ENCODE measurements at regions not wholly inside any gene's neighbourhood (a gene's known extent, or its start where the extent isn't known, plus 50 kb on each side); places are given as distances from the start of the nearest gene placed in this dataset.

DNA sequence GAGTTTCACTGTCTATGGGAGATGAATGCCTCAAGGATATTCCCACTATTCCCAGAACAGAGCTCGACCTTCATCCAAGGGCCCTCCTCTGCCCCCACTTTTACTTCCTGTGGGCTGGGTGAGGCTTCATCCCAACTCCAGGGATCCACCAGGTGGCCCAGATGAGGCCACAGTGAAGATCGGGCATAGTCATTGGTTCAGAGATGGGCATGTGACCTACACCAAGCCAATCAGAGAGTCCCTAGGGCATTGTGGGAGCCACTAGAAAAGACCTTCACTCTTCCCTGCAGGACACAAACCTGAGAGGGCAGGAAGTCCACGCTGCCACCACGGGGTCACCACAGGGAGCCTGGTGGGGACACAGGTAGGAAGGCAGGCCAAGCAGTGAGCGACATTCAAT is 72.9 kb upstream of the SLC22A16 start:
- 88 to 91% methylated on average over 5 of the region's 5 CpGs for WGBS, 2 donors
- Histone ChIP-seq H3K27me3 (ENCODE audit: control insufficient read depth in 1 of 2, insufficient read depth in 2 of 2, low read length in 2 of 2) (no peaks in the 10 kb centered on the region), H3K36me3 (ENCODE audit: control insufficient read depth in 2 of 2, insufficient read depth in 2 of 2, low read length in 1 of 2) (no peaks in the 10 kb centered on the region), H3K27ac (ENCODE audit: low read depth in 2 of 2, low read length in 1 of 2) (no peak overlapping the region), H3K9me3 (ENCODE audit: control insufficient read depth in 2 of 2, insufficient read depth in 1 of 2, low read depth in 1 of 2, low read length in 1 of 2) (peaks cover 3 to 15% of the 10 kb centered on the region in 2 donors), H3K4me3 (ENCODE audit: low read depth in 1 of 2, low read length in 2 of 2) (no peak overlapping the region), H3K4me1 (ENCODE audit: control insufficient read depth in 2 of 2, insufficient read depth in 2 of 2, low read length in 1 of 2) (peaks cover 0 to 2% of the 10 kb centered on the region in 2 donors)

DNA sequence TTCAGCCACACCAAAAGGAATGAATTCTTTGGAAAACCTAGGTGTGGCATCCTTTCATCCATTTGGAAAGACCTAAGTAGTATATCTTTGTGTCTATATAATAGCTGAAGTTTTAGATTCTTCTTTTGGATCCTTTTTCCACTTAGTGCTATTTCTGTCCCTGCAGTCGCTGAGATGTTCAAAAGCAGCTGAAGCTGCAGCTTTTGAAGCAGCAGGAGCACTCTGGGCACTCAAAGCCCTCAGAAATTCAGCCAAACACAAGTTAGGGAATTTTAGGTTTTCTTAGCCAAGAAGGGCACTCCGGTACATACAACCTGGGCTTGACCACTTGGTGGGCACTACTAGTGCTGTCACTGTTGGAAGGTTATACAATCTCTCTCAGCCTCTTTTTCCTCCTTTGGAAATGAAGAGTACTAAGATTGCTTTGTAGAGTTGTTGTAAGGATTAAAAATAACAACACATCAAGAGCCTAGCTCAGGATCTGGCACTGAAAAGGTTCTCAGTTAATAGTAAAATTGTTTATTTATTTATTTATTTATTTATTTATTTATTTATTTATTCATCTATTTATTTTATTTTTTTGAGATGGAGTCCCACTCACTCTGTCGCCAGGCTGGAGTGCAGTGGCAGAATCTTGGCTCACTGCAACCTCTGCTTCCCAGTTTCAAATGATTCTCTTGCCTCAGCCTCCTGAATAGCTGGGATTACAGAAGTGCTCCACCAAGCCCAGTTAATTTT is 71.9 kb upstream of the SLC22A16 start:
- Histone ChIP-seq H3K27me3 (ENCODE audit: control insufficient read depth in 1 of 2, insufficient read depth in 2 of 2, low read length in 2 of 2) (no peaks in the 10 kb centered on the region), H3K4me3 (ENCODE audit: low read depth in 1 of 2, low read length in 2 of 2) (no peak overlapping the region), H3K27ac (ENCODE audit: low read depth in 2 of 2, low read length in 1 of 2) (no peak overlapping the region), H3K36me3 (ENCODE audit: control insufficient read depth in 2 of 2, insufficient read depth in 2 of 2, low read length in 1 of 2) (no peaks in the 10 kb centered on the region), H3K4me1 (ENCODE audit: control insufficient read depth in 2 of 2, insufficient read depth in 2 of 2, low read length in 1 of 2) (peaks cover 0 to 8% of the 10 kb centered on the region in 2 donors), H3K9me3 (ENCODE audit: control insufficient read depth in 2 of 2, insufficient read depth in 1 of 2, low read depth in 1 of 2, low read length in 1 of 2) (peaks cover 3 to 15% of the 10 kb centered on the region in 2 donors)
- WGBS, 2 donors: 76 to 79% methylated on average over 3 of the region's 3 CpGs

DNA sequence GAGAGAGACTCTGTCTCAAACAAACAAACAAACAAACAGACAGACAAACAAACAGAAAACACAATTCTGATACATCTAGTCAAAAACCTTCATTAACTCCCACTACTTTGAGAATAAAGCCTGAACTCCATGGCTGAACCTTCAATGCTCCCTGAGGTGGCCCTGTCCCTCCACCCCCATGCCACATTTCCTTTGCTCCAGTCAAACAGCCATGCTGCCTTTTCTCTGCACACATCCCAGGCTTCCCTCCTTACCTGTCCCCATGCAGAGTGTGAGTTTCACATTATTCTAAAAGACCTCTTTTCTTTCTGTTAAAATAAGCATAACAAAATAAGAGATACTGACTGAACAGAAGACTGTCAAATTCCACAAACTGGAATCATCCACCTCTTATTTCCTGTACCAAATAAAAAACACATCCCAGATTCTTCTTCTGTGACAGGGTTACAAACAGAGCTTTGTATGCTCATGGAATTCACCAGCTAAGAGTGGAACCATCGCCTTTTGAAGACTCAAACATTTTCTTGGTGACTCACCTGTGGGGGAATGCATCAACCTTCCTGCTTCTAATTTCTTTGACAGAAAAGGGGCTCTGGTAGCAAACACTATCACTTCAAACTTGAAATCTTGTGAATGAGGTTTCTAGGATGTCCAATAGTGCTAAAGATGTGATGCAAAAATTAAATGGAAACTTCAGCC is 71.0 kb upstream of the SLC22A16 start:
- no peaks in the 10 kb centered on the region for H3K27me3 ChIP-seq (ENCODE audit: control insufficient read depth in 1 of 2, insufficient read depth in 2 of 2, low read length in 2 of 2)
- no peak overlapping the region for H3K4me3 ChIP-seq (ENCODE audit: low read depth in 1 of 2, low read length in 2 of 2)
- H3K27ac ChIP-seq (ENCODE audit: low read depth in 2 of 2, low read length in 1 of 2): no peak overlapping the region
- H3K36me3 ChIP-seq (ENCODE audit: control insufficient read depth in 2 of 2, insufficient read depth in 2 of 2, low read length in 1 of 2): no peaks in the 10 kb centered on the region
- peaks cover 0 to 12% of the 10 kb centered on the region in 2 donors for H3K4me1 ChIP-seq (ENCODE audit: control insufficient read depth in 2 of 2, insufficient read depth in 2 of 2, low read length in 1 of 2)
- peaks cover 3 to 15% of the 10 kb centered on the region in 2 donors for H3K9me3 ChIP-seq (ENCODE audit: control insufficient read depth in 2 of 2, insufficient read depth in 1 of 2, low read depth in 1 of 2, low read length in 1 of 2)
- WGBS, 2 donors: 50 to 61% methylated on average over 1 of the region's 1 CpG

DNA sequence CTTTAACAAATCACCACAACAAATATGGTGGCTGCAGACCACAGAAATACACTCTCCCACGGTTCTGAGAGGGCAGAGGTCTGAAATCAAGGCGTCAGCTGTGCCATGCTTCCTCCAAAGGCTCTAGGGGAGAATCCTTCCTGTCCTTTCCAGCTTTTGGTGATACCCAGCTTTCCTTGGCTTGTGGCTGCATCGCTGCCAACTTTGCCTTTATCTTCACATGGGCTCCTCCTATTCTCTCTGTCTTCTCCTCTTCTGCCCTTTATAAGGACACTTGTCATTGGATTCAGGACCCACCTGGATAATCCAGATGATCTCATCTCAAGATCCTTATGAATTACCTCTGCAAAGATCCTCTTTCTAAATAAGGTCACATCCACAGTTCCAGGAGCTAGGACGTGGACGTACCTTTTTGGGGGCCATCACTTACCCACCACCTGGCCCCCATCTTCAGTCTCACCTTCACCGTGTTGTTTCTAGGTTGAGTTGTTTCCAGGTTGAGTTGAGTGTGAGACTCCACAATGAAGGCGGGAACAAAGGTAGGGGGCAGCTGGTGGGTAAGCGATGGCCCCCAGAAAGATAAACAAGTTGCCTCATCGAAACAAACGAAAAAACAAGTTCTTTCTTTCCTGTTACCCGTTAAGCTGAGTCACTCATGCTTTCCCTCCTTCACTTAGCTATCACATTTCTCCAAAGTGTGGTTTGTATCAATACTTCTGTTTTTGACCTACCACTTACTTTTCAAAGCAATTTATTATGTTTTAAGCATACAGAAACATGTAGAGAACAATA is 68.9 kb upstream of the SLC22A16 start:
- H3K36me3 ChIP-seq (ENCODE audit: control insufficient read depth in 2 of 2, insufficient read depth in 2 of 2, low read length in 1 of 2): no peaks in the 10 kb centered on the region
- WGBS, 2 donors: 85 to 86% methylated on average over 11 of the region's 11 CpGs
- H3K4me1 ChIP-seq (ENCODE audit: control insufficient read depth in 2 of 2, insufficient read depth in 2 of 2, low read length in 1 of 2): peaks cover 0 to 12% of the 10 kb centered on the region in 2 donors
- H3K27ac ChIP-seq (ENCODE audit: low read depth in 2 of 2, low read length in 1 of 2): no peak overlapping the region
- no peak overlapping the region for H3K4me3 ChIP-seq (ENCODE audit: low read depth in 1 of 2, low read length in 2 of 2)
- peaks cover 0 to 9% of the 10 kb centered on the region in 2 donors for H3K9me3 ChIP-seq (ENCODE audit: control insufficient read depth in 2 of 2, insufficient read depth in 1 of 2, low read depth in 1 of 2, low read length in 1 of 2)
- H3K27me3 ChIP-seq (ENCODE audit: control insufficient read depth in 1 of 2, insufficient read depth in 2 of 2, low read length in 2 of 2): no peaks in the 10 kb centered on the region

DNA sequence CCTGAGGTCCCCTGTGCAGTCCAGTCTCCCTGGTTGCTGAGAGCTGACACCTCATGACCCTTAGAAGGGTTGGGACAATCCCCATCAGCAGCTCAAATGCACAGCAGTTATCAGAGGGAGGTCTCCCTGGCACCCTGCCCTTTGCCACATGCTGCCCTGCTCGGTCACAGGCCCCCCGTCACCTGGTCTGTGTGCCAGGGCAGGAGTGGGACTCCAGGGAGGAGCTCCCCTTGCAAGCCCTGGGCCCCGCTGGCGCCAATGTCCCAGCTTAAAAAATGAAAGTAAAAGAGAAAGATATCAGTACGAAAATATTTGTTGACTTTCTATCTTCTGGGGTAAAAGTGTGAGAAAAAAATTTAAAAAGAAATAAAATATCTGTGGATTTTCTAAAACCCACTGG is 68.1 kb upstream of the SLC22A16 start:
- WGBS, 2 donors: 80 to 87% methylated on average over 5 of the region's 5 CpGs
- Histone ChIP-seq H3K9me3 (ENCODE audit: control insufficient read depth in 2 of 2, insufficient read depth in 1 of 2, low read depth in 1 of 2, low read length in 1 of 2) (peaks cover 0 to 8% of the 10 kb centered on the region in 2 donors), H3K4me3 (ENCODE audit: low read depth in 1 of 2, low read length in 2 of 2) (no peak overlapping the region), H3K27me3 (ENCODE audit: control insufficient read depth in 1 of 2, insufficient read depth in 2 of 2, low read length in 2 of 2) (no peaks in the 10 kb centered on the region), H3K27ac (ENCODE audit: low read depth in 2 of 2, low read length in 1 of 2) (no peak overlapping the region), H3K4me1 (ENCODE audit: control insufficient read depth in 2 of 2, insufficient read depth in 2 of 2, low read length in 1 of 2) (peaks cover 0 to 12% of the 10 kb centered on the region in 2 donors), H3K36me3 (ENCODE audit: control insufficient read depth in 2 of 2, insufficient read depth in 2 of 2, low read length in 1 of 2) (no peaks in the 10 kb centered on the region)

DNA sequence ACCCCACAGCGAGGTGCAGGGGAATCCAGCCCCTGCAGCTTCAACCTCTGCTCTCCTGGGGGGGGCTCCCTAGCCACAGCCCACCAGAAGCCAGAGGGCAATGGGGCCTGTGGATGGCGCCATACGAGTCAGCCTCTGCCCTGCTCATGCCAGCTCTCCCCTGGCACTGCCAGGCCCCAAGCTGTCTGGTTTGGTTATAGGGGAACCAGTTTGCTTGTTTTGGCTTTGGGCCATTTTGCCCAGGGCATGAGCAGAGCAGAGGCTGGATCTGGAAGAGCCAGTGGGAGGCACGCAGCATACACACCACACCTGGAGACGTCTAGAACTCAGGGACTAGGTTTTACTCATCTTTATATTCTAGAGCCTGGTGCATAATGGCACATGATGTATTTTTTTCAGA is 66.7 kb upstream of the SLC22A16 start:
- WGBS, 2 donors: 57 to 62% methylated on average over 5 of the region's 5 CpGs
- Histone ChIP-seq H3K36me3 (ENCODE audit: control insufficient read depth in 2 of 2, insufficient read depth in 2 of 2, low read length in 1 of 2) (no peaks in the 10 kb centered on the region), H3K27me3 (ENCODE audit: control insufficient read depth in 1 of 2, insufficient read depth in 2 of 2, low read length in 2 of 2) (no peaks in the 10 kb centered on the region), H3K9me3 (ENCODE audit: control insufficient read depth in 2 of 2, insufficient read depth in 1 of 2, low read depth in 1 of 2, low read length in 1 of 2) (peaks cover 0 to 5% of the 10 kb centered on the region in 2 donors), H3K4me3 (ENCODE audit: low read depth in 1 of 2, low read length in 2 of 2) (no peak overlapping the region), H3K27ac (ENCODE audit: low read depth in 2 of 2, low read length in 1 of 2) (no peak overlapping the region), H3K4me1 (ENCODE audit: control insufficient read depth in 2 of 2, insufficient read depth in 2 of 2, low read length in 1 of 2) (peaks cover 0 to 16% of the 10 kb centered on the region in 2 donors)

DNA sequence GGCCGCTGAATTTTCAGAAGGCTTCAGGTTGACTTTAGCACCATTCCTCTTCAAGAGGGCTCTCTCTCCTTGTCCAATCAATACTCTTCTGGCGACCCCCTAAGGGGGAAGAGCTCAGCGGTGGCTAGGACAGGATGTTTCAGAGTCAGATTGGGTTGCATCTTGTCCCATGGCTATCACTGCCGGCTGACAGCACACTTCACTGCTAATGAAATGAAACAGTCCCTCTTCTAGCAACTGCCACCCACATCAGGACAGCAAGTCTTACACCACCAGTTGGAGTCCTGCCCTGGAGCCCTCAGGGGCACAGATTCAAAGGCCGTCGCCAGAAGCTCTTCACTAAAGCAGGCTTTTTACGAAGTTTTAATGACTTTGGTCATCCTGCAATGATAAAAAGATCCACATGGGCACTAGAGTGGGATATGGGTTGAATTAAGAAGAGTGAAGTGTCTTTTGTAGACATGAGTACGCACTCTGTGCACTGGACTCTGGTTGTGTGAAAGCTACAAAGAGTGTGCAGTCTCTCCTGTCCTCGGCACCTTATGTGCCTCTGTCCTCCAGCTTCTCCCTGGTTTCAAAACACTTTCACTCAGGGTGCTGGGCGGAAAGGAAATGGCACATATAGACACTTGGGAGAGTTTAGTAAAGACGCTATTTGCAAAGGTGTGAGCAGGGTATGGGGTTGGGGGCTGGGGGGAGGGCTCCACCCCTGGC is 66.1 kb upstream of the SLC22A16 start:
- H3K27ac ChIP-seq (ENCODE audit: low read depth in 2 of 2, low read length in 1 of 2): no peak overlapping the region

DNA sequence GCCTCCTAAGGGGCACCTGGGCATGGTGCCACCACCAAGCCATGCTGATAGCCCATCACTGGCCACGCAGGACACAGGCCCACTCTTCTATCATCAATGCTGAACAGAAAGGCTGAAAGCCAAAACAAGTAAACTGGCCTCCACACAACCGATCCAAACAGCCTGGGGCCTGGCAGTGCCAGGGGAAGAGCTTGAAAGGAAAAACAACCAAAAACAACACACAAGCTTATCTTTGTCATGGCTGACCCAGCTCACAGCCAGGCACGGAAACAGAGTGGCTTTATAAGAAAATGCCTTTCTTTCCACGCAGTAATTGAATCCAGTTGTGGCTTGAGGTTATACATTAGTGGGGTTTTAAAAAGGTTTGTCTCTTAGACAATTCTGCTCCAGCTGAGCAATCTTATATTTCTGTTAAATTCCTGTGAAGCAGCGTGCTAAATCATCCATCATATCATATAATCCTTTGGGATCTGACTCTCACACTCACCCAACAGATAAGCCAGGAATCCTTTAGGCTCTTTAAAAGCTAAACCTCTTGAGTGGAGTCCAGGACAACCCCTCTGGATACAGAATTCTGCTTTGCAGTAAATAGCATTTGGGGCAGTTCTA is 65.4 kb upstream of the SLC22A16 start:
- Histone ChIP-seq H3K4me1 (ENCODE audit: control insufficient read depth in 2 of 2, insufficient read depth in 2 of 2, low read length in 1 of 2) (peaks cover 0 to 16% of the 10 kb centered on the region in 2 donors), H3K27ac (ENCODE audit: low read depth in 2 of 2, low read length in 1 of 2) (no peak overlapping the region), H3K27me3 (ENCODE audit: control insufficient read depth in 1 of 2, insufficient read depth in 2 of 2, low read length in 2 of 2) (no peaks in the 10 kb centered on the region), H3K36me3 (ENCODE audit: control insufficient read depth in 2 of 2, insufficient read depth in 2 of 2, low read length in 1 of 2) (no peaks in the 10 kb centered on the region), H3K4me3 (ENCODE audit: low read depth in 1 of 2, low read length in 2 of 2) (no peak overlapping the region), H3K9me3 (ENCODE audit: control insufficient read depth in 2 of 2, insufficient read depth in 1 of 2, low read depth in 1 of 2, low read length in 1 of 2) (peaks cover 0 to 5% of the 10 kb centered on the region in 2 donors)
- 54 to 67% methylated on average over 5 of the region's 5 CpGs for WGBS, 2 donors

More for the DNA sequence above, 66.1 kb upstream of the SLC22A16 start:
- H3K27me3 ChIP-seq (ENCODE audit: control insufficient read depth in 1 of 2, insufficient read depth in 2 of 2, low read length in 2 of 2): no peaks in the 10 kb centered on the region
- no peak overlapping the region for H3K4me3 ChIP-seq (ENCODE audit: low read depth in 1 of 2, low read length in 2 of 2)
- H3K36me3 ChIP-seq (ENCODE audit: control insufficient read depth in 2 of 2, insufficient read depth in 2 of 2, low read length in 1 of 2): no peaks in the 10 kb centered on the region
- peaks cover 0 to 5% of the 10 kb centered on the region in 2 donors for H3K9me3 ChIP-seq (ENCODE audit: control insufficient read depth in 2 of 2, insufficient read depth in 1 of 2, low read depth in 1 of 2, low read length in 1 of 2)
- peaks cover 0 to 16% of the 10 kb centered on the region in 2 donors for H3K4me1 ChIP-seq (ENCODE audit: control insufficient read depth in 2 of 2, insufficient read depth in 2 of 2, low read length in 1 of 2)
- 64 to 66% methylated on average over 11 of the region's 11 CpGs for WGBS, 2 donors
